ENCODE measurements at regions not wholly inside any gene's neighbourhood (a gene's known extent, or its start where the extent isn't known, plus 50 kb on each side); places are given as distances from the start of the nearest gene placed in this dataset.

DNA sequence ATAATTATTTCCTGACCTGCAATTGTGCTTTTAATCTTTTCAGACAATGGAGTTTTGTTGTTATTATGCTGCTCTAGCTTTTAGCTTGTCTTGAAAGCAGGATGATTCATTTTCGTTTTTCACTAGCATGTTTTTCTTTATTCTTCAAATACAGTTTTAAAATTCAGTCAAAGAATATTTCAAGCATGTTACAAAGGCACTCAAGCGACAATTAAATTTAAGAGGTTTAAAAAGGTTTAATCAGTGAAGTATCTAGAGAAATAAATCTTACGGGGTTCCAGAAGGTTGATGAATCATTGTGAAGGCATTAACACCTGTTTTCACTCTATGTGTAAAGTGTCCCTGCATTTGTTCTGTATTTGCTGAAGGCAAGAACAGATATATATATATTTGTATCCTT lies 390.7 kb upstream of the TMEFF2 start:
- no peaks in the 10 kb centered on the region for H3K9me3 ChIP-seq (ENCODE audit: control extremely low read depth in 1 of 3, control insufficient read depth in 2 of 3, insufficient read depth in 1 of 3, low read length in 2 of 3)
- no peaks in the 10 kb centered on the region for H3K4me1 ChIP-seq (ENCODE audit: control insufficient read depth in 2 of 2, insufficient read depth in 2 of 2, low read length in 2 of 2)
- no peaks in the 10 kb centered on the region for H3K27me3 Mint-ChIP-seq
- H3K9me3 Mint-ChIP-seq (ENCODE audit: insufficient read depth): no peaks in the 10 kb centered on the region
- H3K4me3 ChIP-seq (ENCODE audit: control extremely low read depth in 1 of 5, extremely low read depth in 1 of 5, insufficient read depth in 1 of 5, low read depth in 2 of 5, low read length in 4 of 5): no peak overlapping the region
- POLR2A ChIA-PET: no interaction called here
- H3K27me3 ChIP-seq (replicated peaks in 1 of 4; ENCODE audit: control extremely low read depth in 1 of 4, control insufficient read depth in 3 of 4, insufficient read depth in 4 of 4, low read length in 3 of 4): no peaks in the 10 kb centered on the region
- no peak overlapping the region for H3K9ac ChIP-seq (ENCODE audit: low read length)
- TF ChIP-seq CTCF (IDR thresholded peaks at IDR 0.05): no peak
- no peak for TF ChIP-seq EZH2 (IDR thresholded peaks at IDR 0.05; ENCODE audit: borderline replicate concordance, insufficient read depth, low read depth, low read length, poor library complexity, severe bottlenecking)
- ATAC-seq (ENCODE audit: low read depth) (no peak), DNase-seq (no peak)
- H3K4me3 Mint-ChIP-seq: no peak overlapping the region
- whole genome bisulfite sequencing (ENCODE audit: insufficient coverage): no CpG with 5 or more reads among the region's 3 CpGs
- no peaks in the 10 kb centered on the region for H3K4me1 Mint-ChIP-seq
- no peaks in the 10 kb centered on the region for H4K20me1 ChIP-seq (ENCODE audit: control insufficient read depth, insufficient read depth, low read length, poor library complexity, severe bottlenecking)
- intact Hi-C loops (cut with micrococcal nuclease): no loop called here
- no peak overlapping the region for H3K27ac Mint-ChIP-seq
- no peak overlapping the region for H2AFZ ChIP-seq (ENCODE audit: insufficient read depth, low read depth, low read length, poor library complexity, severe bottlenecking)
- no peaks in the 10 kb centered on the region for H3K79me2 ChIP-seq (ENCODE audit: control insufficient read depth, insufficient read depth, low read length)
- CTCF ChIA-PET: no interaction called here
- H3K4me2 ChIP-seq (replicated peaks; ENCODE audit: low read depth, low read length, poor library complexity, severe bottlenecking): no peak overlapping the region
- H3K36me3 ChIP-seq (replicated peaks in 1 of 2; ENCODE audit: control extremely low read depth in 1 of 2, control insufficient read depth in 1 of 2, extremely low read depth in 1 of 2, insufficient read depth in 2 of 2, low read length in 1 of 2): no peaks in the 10 kb centered on the region
- H3K27ac ChIP-seq (ENCODE audit: low read length in 2 of 2): no peak overlapping the region

- intact Hi-C loops (cut with micrococcal nuclease): no loop called here
- H3K4me1 ChIP-seq (ENCODE audit: control insufficient read depth in 2 of 2, insufficient read depth in 2 of 2, low read length in 2 of 2): no peaks in the 10 kb centered on the region
- Mint-ChIP-seq H3K27ac (no peak overlapping the region), H3K27me3 (no peaks in the 10 kb centered on the region), H3K9me3 (ENCODE audit: insufficient read depth) (no peaks in the 10 kb centered on the region), H3K4me1 (no peaks in the 10 kb centered on the region), H3K4me3 (no peak overlapping the region)
- no peaks in the 10 kb centered on the region for H3K27me3 ChIP-seq (replicated peaks in 1 of 4; ENCODE audit: control extremely low read depth in 1 of 4, control insufficient read depth in 3 of 4, insufficient read depth in 4 of 4, low read length in 3 of 4)
- ChIA-PET CTCF (no interaction called here), POLR2A (no interaction called here)
- no peaks in the 10 kb centered on the region for H4K20me1 ChIP-seq (ENCODE audit: control insufficient read depth, insufficient read depth, low read length, poor library complexity, severe bottlenecking)
- no peaks in the 10 kb centered on the region for H3K79me2 ChIP-seq (ENCODE audit: control insufficient read depth, insufficient read depth, low read length)
- no CpG with 5 or more reads among the region's 1 CpG for WGBS (ENCODE audit: insufficient coverage)
- no peak overlapping the region for H3K9ac ChIP-seq (ENCODE audit: low read length)
- DNase-seq: no peak
- ATAC-seq (ENCODE audit: low read depth): no peak
- H3K36me3 ChIP-seq (replicated peaks in 1 of 2; ENCODE audit: control extremely low read depth in 1 of 2, control insufficient read depth in 1 of 2, extremely low read depth in 1 of 2, insufficient read depth in 2 of 2, low read length in 1 of 2): no peaks in the 10 kb centered on the region
- H2AFZ ChIP-seq (ENCODE audit: insufficient read depth, low read depth, low read length, poor library complexity, severe bottlenecking): no peak overlapping the region
- H3K27ac ChIP-seq (ENCODE audit: low read length in 2 of 2): no peak overlapping the region
- no peak overlapping the region for H3K4me3 ChIP-seq (ENCODE audit: control extremely low read depth in 1 of 5, extremely low read depth in 1 of 5, insufficient read depth in 1 of 5, low read depth in 2 of 5, low read length in 4 of 5)
- H3K9me3 ChIP-seq (ENCODE audit: control extremely low read depth in 1 of 3, control insufficient read depth in 2 of 3, insufficient read depth in 1 of 3, low read length in 2 of 3): no peaks in the 10 kb centered on the region
- TF ChIP-seq EZH2 (IDR thresholded peaks at IDR 0.05; ENCODE audit: borderline replicate concordance, insufficient read depth, low read depth, low read length, poor library complexity, severe bottlenecking) (no peak), CTCF (IDR thresholded peaks at IDR 0.05) (no peak)
- no peak overlapping the region for H3K4me2 ChIP-seq (replicated peaks; ENCODE audit: low read depth, low read length, poor library complexity, severe bottlenecking)
Observed at GRCh38 chr2:192584976-192585375, 390.2 kb upstream of the TMEFF2 start.

All from B cell (primary cell).